ENCODE measurements at regions not wholly inside any gene's neighbourhood (a gene's known extent, or its start where the extent isn't known, plus 50 kb on each side); places are given as distances from the start of the nearest gene placed in this dataset.
"Not testable (repeated sequence)": the region's sequence is repeated elsewhere in the genome, so short reads cannot be mapped to it uniquely, and the experiment has no call there.

DNA sequence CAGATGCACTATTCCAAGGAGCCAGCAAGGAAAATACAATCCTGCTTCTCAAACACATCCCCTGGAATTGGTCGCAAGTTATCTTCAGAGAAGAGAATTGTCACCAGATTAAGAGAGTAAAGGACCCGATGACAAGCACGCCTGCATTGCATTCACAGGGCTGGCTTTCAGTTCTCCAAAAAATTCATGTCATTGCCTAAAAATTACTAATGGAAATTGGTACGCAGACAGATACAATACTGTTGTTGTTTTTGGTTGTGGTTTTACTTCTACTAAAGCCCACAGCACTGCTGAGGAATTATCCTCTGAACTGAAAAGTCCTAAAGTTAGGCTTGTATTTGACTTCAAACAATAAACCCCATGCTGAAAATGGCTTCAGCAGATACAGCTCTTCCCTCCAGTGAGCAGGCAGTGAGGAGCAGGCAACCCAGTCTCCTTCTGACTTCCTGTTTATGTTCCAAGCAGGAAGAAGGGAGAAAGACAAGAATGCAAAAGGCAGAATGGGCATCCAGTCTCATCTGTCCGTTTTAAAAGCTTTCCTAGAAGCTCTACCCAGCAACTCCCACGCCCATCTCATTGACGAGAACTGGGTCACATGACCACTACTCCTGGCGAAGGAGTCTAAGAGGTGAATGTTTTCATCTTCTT is 80.6 kb upstream of the ZNF366 start:
- no peak for DNase-seq

GRCh38 chr5:72586788-72587530 is 79.7 kb upstream of the ZNF366 start:
- DNase-seq = no peak

DNA sequence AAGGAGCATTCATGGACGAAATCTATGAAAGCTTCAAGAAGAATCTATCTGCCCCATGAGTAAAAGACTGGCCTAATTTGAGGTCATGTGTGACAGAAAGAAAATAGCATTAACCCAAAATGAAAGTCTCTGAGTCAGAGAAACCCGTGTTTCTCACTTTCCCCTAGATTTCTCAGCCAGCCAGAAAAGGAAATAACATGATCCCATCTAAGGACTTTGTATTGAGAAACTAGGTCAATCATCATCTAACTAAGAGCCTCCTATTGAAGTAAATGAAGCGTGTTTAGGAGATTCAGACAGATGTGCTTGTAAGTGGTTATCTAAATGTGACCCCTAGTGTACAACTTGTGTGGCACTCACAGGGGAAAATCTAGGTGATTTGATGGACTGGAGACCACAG is 77.3 kb upstream of the ZNF366 start:
- DNase-seq = no peak

DNA sequence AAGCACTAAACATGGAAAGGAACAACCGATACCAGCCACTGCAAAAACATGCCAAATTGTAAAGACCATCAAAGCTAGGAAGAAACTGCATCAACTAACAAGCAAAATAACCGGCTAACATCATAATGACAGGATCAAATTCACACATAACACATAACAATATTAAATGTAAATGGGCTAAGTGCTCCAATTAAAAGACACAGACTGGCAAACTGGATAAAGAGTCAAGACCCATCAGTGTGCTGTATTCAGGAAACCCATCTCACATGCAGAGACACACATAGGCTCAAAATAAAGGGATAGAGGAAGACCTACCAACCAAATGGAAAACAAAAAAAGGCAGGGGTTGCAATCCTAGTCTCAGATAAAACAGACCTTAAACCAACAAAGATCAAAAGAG is 72.1 kb upstream of the ZNF366 start:
- DNase-seq = not testable (repeated sequence)

DNA sequence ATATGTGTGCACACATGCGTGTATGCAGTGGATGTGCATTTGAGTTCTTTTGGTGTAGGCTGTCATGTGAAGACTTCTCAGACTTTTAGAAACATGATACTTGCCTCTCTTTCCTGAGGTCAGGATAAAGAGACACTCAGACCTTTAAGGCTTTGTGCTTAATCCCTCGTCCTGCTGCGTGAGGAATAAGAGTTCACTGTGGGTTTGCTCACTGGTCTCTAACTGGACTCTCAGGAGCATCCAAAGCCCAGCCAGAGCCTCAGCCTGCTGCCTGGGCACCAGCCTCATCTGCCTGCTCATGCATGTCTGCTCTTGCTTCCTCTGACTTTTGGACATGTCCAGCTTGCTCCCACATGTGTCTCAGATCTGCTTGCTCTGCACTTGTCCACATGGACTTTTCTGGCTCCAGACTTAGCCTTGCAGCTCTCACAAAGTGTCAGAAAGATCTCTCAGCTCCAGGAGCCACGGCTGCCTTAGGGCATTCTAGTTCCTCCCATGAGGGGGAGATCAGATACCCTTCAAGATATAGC is 65.1 kb upstream of the ZNF366 start:
- DNase-seq = no peak

- no peak for DNase-seq
These were observed 62.3 kb upstream of the ZNF366 start for GRCh38 chr5:72569408-72569944.

DNA sequence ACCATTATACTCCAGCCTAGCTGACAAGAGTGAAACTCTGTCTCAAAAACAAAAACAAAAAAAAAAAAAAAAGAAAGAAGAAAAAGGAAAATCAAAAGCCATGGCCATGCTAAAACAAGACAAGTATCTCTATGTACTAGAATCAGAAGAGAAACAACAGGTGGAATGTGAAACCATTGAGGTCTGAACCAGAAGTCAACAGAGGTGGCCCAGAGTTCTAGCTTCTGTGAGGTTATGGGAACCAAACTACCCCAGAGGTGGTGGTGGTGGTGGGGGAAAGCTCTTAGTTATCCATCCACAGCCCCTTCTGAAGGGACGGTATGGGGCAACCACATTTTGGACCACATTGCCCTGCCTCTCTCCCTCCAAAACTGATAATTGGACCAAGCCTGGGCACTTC is 59.5 kb upstream of the ZNF366 start:
- no peak for DNase-seq

GRCh38 chr5:72565513-72566289 is 58.5 kb upstream of the ZNF366 start:
- no peak for DNase-seq

DNA sequence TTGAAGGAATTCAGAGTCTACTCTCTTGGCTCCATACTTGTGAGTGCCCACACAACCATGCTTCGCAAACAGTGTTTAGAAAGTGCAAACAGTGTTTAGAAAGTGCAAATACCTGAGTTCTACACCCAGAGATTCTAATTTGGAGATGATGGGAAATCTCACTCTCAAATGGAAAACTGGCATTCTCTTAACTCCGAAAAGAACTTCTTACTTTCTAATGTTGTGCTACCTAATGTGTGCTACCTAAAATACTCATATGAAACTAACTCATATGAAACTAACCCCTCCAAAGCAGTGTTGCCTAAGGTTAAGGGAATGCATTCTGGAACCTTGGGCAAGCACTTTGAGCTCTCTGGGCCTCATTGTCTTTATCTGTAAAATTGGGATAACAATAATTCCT is 55.5 kb upstream of the ZNF366 start:
- no peak for DNase-seq

DNA sequence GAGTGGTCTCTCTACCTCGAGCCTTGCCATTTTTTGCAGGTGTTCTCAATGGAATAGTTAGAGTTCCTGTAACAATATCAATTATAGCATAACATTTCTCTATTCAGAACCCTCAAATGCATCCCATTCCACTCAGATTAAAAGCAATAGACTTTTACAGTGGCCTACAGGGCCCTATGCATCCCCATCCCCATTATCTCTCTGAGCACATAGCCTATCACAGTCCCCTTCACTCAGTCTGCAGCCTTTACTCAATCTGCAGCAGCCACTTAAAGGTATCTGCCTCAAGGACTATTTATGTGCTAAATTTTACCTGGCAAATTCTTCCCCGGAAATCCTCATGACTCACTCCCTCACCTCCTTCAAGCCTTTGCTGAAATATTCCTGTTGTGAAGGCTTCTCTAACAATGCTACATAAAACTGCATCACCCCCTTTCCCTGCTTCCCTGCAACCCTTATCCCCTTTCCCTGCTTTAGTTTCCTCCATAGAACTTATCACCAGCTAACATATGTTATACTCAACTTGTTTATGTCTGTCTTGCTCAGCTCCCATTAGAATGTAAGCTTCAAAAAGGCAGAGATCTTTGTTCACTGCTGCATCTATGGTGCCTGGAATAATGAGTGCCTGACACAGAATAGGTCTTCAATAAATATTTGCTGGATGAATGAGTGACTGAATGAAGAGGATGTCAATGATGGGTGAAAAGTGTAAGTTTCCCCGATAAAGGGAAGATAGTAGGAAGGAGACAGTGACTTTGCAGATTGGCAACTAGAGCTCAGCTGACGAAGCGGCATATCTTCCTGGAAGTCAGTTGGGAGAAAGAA is 54.1 kb upstream of the ZNF366 start:
- no peak for DNase-seq

- no peak for DNase-seq
These were observed 52.9 kb upstream of the ZNF366 start for GRCh38 chr5:72559866-72560766.

- no peak for DNase-seq
These were observed 51.2 kb upstream of the ZNF366 start for GRCh38 chr5:72558383-72558782.

DNA sequence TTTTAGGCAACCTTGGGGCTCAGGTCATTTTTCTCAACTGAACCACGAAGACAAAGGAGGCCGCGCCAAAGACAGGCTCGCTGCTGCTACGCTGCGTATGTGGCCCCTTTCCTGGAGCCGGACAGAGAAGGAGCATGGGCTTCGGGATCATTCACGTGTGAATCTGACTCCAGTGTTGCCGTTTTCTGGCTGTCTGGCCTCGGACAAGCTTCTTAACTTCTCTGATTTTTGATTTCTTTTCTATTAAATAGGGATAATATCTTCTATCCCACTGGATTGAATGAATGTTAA is 50.8 kb upstream of the ZNF366 start:
- no peak for DNase-seq

DNA sequence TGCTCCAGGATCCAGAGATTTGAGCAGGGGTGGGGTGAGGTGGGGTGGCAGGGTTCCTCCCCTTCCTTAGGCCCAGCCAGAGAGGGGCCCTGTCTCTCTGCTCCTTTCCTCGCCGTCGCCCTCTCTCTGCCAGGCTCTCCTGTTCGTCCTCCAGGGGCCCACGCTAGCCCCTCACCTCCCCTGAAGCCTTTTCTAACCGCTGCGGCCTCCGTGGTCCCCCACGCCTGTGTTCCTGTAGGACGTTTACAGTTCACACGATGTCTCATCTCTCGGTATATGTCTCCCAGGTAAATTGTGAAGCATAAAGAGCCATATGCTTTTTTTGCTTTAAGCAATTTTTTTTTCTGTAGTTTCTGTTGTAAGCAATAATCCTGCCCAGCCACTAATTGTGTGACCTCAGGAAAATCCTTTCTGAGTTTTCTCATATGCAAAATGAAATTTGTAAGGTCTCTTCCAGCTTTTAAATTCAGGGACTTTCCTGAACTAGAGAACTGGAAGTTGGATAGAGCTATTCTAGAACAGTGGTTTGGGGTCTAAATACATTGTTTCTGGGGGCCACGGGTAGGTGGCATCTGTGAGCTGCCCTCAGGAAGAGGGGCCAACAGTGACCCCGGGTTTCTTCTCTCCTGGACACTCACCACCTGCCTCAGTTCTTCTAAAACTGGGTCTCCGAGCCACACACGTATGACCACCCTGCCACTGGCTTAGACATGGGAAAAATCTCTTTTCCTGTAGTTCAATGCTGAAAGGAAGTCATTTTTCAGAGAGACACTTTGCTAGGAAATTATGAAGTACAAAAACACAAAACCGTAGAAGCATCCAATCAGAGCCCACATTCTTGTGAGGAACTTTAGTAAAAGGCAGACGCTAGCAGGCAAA is 50.2 kb upstream of the ZNF366 start:
- DNase-seq = no peak

All from activated CD8-positive, alpha-beta memory T cell treated with anti-CD3 and anti-CD28 coated beads for 24 hours (primary cell).